AG09319 (cell line): ENCODE measurements at regions not wholly inside any gene's neighbourhood (a gene's known extent, or its start where the extent isn't known, plus 50 kb on each side); places are given as distances from the start of the nearest gene placed in this dataset.

Experiments used
- DNase-seq: peaks from one replicate; pipeline ENCODE4 v3.0.0-alpha.2; 2010; ENCODE audit warnings: low read depth; ENCODE audit errors: extremely low read depth
- TF ChIP-seq, protein P1 (sequence below): IDR thresholded peaks from 2 replicates; pipeline ENCODE4 v1.5.1; 2011; ENCODE audit warnings: low read depth, mild to moderate bottlenecking, inconsistent platforms, low read length, moderate library complexity

DNA sequence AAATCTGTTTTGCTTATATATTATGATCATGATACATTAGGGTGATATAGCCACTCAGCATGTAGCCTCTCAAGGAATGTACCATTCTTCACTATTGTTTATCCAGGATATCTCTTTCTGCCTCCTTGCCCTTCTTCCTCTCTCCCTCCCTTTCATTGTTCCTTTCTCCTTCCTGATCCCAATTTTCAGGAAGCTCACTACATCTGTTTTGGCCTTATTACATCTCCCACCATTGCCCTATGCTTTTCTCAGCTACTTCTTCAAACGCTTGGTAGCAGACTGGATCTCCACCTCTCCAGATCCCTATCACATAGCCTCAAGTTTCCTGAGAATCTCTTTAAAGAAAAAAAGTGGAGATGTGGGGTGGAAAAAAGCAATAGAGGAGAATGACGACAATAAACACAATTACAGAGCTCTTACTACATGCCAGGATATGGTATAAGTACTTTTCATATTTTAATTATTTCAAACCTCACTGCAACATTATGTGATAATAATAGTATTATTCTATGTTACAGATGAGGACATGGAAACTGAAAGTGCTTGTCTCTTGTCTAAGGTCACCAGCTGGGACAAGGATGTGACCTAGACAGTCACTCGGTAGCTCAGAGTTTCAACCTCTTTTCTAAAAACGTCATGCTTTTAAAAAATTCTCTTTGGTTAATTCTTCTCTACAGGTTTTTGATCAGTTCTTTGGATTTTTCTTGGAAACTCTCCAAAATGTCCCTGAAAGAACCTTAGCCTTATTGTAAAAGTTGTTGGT is 959.1 kb downstream of the CDH11 start:
- TF ChIP-seq, protein P1, sequence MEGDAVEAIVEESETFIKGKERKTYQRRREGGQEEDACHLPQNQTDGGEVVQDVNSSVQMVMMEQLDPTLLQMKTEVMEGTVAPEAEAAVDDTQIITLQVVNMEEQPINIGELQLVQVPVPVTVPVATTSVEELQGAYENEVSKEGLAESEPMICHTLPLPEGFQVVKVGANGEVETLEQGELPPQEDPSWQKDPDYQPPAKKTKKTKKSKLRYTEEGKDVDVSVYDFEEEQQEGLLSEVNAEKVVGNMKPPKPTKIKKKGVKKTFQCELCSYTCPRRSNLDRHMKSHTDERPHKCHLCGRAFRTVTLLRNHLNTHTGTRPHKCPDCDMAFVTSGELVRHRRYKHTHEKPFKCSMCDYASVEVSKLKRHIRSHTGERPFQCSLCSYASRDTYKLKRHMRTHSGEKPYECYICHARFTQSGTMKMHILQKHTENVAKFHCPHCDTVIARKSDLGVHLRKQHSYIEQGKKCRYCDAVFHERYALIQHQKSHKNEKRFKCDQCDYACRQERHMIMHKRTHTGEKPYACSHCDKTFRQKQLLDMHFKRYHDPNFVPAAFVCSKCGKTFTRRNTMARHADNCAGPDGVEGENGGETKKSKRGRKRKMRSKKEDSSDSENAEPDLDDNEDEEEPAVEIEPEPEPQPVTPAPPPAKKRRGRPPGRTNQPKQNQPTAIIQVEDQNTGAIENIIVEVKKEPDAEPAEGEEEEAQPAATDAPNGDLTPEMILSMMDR: no peak
- DNase-seq: no peak

DNA sequence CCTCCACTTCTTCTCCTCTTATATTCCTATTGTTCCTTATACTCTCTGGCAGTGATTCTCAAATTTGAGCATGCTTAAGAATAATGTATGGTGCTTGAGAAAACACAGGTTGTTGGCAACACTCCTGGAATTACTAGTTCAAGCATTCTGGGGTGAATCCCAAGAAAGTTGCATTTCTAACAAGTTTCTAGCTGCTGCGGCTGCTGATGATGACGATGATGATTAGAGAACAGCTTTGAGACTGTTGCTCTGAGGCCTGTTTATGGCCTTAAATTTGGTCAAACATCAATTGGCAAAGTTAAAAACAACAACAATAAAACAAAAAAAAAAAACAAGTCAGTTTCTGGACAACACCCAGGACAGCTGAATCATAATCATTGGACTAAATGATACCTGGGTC is 961.9 kb downstream of the CDH11 start:
- no peak for DNase-seq
- TF ChIP-seq, protein P1: no peak

DNA sequence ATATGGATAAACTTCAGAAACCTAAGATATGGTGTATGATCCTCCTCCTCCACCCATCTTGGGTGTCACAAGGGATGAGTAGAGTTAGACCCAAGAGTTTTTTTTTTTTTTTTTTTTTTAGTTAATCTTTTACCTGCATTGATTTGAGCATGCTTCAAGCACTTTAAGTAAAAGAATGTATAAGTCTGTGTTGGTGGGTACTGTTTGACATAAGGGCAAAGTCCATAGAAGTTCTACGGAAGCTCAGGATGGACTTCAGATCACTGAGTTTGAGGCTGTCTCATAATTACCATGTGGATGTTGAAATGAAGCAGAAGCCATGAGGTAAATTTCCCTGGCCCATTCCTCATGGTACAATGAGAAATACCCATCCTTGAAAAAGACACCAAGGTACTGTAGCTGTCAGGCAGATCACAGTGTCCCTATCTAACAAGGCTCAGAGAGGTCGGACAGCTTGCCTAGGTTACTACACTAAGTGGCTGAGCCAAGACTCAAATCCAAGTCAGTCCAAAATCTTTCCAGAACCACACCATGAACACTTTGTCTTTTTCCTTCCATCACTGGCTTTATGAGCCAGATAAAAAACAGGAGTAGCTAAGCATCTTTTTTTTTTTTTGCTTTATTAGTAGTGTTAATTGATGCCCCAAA is 962.8 kb downstream of the CDH11 start:
- TF ChIP-seq, protein P1: no peak
- DNase-seq: no peak

DNA sequence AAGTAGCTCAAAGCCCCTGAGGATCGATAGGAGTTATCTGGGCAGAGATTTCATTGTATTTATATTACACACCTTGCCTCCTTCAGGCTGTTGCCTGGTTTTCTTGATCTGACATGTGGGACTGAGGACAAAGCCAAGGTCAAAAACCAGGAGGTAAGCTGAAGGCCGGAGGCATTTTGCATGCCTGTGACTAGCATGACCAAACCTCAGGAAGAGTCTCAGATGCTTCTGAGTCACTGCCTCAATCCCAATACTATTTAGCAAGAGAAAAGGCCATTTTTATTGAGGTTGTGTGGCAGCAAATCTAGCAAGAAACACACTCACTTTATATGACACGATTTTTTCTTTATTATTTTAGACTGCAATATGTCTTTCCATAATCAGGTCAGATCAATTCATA is 968.1 kb downstream of the CDH11 start:
- TF ChIP-seq, protein P1: no peak
- no peak for DNase-seq

DNA sequence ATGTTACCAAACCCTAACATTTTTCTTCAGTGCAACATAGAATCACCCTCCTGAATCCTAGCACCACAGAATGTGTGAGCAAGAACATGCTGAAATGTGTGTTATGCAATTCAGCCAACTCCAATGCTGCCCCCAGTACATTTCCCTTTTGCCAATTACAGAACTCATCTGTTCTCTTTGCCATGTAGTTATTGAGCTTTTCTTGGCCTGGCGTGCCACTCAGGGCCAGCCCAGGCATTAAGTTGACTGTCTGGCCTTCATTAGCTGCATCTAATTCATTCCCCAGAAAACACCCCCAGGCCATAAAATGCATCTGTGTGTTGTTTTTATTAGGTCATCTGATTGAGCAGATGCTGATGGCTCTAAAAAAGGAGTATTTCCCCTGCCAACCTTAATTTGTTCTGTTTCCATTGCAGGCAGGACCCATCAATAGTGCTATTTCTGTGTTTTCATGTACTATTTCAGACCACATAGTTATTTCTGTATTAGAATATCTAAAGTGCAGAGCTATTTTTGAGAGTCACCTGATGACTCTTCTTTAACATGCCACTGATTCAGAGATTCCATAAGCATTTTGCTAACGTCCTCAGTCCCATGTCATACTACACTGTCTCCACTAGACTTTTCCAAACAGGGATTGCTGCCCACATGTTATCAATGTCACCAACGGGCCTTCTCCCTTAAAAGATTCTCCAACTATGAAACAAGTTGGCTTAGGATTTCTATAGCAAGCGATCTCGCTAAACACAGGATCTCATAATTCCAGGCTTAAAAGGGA is 969.7 kb downstream of the CDH11 start:
- TF ChIP-seq, protein P1: no peak
- DNase-seq: peak; percentile 29

DNA sequence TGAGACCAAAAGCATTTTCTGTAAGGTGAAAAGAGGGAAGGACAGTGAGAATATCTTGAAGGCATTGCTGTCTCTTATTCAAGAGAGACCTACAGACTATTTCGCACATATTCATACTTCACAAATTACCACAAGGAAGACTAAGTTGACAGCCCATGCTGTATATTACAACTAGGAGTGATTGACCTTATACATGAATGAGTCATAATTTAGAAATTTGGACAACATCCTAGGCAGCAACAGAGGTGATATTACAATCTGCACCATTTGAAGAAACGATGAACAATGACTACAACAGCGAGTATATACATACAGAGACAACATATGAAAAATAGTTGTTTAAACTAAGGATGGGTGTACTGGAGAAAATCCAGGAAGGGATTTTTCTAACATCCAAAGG is 971.7 kb downstream of the CDH11 start:
- no peak for DNase-seq
- TF ChIP-seq, protein P1: no peak

DNA sequence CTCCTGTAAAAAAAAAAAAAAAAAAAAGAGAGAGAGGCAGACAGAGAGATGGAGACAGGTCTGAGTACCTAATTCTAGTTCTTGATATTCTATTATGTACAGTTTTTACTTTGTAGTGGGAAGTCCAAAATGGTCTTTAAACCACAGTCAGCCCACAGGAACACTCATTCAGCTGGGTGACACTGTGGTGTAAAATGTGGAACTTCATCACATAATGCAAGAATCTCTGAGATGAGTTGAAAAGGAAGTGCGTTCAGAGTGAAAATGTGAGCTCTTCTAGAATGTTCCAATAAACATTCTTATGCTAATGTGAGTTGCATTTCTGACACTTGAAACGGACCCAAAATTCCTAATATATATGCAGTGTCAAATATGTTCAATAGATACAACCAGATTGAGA is 972.1 kb downstream of the CDH11 start:
- TF ChIP-seq, protein P1: no peak
- no peak for DNase-seq
